ENCODE measurements at regions not wholly inside any gene's neighbourhood (a gene's known extent, or its start where the extent isn't known, plus 50 kb on each side); places are given as distances from the start of the nearest gene placed in this dataset.
A peak's percentile ranks its signal among the peaks of the same experiment; 100 is the strongest.
"Not testable (repeated sequence)": the region's sequence is repeated elsewhere in the genome, so short reads cannot be mapped to it uniquely, and the experiment has no call there.

DNA sequence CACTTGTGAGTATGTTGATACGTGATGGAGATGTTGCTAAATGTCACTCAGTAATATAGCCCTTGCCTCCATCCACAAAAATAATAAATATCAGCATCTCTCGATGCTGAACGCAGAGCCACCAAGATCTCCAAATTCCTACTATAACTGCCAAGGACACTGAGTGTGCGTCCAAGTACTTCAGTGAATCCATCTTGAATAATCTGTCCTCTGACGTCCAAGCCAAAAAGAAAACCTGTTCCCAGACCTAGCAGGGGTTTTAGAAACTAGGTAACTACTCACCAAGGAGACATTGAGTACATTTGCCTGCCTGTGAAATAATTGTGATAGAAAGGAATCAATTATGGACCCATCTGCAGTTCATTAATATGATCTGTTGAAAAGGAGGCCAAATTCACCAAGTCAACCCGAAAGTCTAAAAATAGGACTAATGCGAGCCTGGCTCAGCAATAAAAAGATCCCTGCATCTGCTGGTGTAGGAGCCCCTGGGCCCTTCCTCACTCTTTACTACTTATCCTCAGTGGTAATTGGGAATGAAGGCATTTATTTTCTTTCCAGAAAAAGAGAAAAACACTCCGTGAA, 226.9 kb upstream of the IRF2BP2 start:
- DNase-seq: no peak

DNA sequence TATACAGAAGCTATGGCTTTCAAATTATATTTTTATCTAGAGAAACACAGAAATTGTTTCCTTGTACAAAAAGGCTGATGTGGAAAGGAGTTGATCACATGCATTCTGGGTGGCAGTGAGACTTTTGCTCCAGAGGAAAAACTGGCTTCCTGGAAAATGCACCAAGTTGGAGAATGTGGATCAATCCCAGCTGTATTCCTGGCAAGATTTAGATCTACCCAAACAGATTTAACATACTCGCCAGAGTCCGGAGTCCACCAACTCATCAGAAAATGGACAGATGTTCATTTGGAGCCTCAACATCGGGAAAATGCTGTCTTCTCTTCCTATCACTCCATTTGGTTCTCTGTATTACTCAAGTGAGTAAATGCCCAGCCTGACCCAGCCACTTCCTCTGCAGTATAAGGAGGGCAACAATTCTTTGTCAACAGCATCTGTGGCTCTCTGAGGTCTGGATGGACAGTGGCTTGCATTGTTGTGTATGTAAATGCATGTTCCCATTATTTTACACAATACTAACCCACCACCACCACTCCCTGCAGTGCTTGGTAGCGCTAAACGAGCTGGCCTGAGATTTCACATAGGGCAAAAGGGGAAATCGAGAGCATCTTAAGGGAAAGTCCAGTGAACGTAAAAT, 226.2 kb upstream of the IRF2BP2 start:
- DNase-seq: no peak

DNA sequence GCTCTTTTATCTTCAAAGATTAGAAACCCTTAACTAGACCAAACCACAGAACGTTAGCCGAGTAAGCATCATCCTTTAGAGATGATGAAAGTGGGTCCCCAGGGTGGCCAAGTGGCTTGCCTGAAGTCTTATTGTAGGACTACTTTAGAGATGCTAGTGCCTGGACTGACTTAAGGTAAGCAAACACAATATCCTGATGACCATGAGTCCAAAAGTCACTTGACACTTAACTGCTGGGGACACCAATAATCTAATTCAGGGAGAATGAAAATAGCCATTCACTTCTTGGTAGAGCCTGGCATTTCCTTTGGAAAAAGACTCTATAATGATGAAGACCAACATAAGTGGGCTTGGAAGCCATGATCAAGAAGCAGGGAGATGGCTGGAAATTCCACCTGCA, 225.3 kb upstream of the IRF2BP2 start:
- DNase-seq: no peak

DNA sequence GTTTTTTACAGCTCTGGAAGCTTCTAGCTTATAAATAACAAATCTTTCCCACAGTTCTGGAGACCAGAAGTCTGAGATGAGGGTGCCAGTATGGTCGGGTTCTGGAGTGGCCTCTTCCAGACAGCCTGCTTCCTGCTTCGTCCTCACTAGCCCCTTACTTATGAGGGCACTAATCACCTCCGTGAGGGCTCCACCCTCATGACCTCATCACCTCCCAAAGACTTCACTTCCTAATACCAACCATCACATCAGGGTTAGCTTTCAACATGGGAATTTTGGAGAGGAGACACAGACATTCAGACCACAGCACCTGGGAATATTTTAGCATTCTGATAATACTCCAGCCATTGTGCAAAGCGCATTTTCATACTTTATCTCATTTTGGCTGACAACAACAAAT, 223.7 kb upstream of the IRF2BP2 start:
- DNase-seq: no peak

DNA sequence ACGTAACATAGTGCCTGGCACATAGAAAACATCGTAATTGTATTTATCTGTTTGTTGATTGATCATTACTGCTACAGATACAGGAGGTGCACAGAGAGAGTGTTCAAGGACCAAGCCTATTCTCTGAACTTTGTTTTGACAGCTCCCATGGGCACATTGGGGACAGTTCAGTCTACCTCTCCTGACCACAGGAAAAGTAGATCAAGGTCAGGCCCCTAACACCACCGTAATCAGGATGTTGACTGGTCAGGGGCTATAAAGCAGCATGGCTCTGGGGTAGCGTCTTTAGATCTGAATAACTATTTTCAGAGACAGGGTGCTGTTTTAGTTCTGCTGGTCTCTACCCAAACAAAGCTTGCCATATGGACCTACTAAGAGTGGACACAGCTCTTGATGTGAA, 223.1 kb upstream of the IRF2BP2 start:
- DNase-seq: no peak

DNA sequence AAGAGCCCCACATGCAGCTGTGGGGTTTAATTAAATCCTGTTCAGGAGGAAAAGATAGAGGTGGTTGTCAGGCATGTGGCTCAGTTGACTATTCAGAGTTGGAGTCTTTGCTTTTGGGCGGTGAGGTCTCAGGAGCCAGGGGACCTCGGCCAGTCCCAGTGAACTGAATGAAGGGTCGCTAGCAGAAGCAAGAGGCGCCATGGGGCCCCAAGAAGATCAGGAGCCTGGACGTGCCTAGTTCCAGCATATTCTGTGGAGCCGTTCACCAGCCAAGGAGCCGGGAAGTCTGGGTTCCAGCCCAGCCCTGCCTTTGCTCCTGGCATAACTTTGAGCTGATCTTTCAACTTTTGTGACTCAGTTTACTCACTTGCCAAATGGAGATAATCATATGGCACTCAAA, 217.7 kb upstream of the IRF2BP2 start:
- DNase-seq: no peak

DNA sequence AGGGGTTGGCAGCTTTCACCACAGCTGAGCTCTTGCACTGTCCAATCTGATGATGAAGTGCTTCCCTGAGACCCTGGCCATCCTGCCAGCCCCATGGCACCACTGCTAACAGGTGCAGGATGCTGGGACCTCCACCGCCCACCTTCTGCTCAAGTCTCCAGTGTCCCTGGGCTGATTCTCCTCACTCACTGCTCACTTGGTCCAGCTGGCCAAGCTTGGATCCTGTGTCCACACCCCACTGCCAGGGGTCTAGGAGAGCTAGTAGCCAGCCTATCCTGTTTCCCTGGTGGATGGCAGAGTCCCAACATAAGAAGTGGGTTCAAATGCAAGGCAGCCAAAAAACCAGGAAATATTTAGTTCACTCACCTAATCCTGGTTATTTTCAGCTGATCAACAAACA, 217.2 kb upstream of the IRF2BP2 start:
- DNase-seq: no peak

DNA sequence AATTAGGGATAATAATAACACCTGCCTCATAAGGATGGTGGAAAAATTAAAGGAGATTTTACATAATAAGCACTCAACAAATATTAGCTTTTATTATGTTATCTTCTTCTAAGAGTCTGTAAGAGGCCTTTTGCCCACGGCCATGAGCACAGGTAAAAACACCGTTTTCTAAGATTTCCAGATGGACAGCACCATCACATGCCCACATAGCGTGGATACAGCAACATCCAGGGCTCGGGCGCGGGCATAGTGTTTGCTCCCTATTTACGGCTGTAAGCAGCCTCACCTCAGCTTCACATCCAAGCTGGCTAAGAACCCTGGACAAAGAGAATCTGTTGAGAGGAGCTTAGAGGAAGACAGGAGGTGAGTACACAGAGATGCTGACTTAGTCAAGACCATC, 216.4 kb upstream of the IRF2BP2 start:
- DNase-seq: no peak

DNA sequence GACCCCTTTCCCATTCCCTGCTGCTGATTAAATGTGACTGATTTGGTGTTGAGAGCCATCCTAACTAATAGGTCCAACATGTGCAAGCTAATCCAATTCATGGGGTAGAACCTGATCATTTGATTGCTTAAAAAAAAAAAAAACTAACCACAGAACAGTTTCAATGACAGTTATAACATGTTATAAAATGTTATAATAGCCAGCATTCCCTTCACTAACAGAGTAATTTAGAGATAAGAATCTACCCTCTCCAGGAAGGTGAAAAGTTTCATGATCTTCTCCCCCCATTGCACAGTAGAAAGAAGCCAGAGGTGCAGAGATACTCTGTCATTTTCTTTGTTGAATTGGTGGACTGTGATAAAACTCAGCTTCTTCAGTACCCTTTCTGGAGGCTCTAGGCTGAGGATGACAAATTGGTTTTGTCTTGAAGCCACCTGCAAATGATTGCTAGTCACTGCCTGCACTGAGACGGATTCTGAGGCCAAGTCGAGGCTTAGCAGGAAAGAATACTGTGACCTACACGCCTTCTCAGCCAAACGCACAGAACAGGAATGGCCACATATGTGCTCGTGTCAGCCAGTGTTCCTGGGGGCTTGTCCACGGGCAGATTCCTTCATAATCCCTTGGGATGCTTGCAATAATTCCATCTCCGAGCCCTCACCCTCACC, 215.7 kb upstream of the IRF2BP2 start:
- DNase-seq: no peak

DNA sequence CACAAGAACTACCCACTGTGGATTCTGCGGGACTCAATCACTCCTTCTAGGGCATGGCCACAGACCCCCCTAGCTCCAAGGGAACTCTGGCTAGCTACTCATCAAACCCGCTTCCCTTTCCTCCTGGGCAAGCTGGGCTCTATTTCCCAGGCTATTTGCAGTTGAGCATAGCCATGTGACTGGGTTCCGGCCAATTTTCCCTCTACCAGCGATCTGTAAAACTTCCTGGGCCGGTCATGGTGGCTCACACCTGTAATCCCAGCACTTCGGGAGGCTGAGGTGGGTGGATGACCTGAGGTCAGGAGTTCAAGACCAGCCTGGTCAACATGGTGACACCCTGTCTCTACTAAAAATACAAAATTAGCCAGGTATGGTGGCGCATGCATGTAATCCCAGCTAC, 214.9 kb upstream of the IRF2BP2 start:
- not testable (repeated sequence) for DNase-seq

DNA sequence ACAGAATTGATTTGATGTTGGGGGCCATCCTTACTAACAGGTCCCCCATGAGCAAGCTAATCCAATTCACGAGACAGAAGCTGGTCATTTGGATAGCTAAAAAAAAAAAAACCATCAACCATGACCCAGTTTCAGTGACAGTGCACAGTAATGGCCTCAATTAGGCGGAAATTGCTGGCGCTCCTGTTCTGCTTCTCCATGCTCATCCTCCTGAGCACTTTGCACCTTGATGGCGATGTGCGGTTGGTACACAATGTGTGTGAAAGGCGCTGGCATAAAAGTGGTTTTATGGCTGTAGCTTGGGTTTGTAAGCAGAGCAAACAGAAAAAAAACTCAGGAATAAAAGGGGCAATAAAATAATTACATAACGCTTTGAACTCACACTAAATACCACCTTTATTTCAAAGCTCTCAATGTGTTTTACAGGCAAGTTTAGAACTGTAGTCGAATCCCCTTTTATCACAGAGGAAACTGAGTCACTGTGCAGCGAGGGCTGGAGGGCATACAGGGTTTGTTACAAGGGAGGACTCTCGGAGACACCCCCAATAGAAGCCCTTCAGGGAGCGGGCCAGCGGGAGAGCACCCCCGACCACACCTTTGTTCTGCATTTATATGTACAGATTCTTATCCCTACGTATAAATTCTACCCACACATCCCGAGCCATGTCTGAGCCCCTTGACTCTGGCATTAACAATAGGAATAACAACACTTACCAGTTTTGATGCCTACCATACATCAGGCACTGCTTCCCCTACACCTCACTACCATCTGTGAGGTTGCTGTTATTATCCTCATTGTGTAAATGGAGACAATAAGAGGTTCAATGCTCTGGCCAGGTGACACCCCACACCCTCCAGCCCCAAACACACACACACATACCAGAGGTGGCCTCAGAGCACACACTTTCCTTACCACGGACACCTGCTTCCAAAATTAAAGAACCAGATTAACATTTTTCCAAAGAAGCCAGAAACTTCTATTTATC, 213.5 kb upstream of the IRF2BP2 start:
- DNase-seq: peak; percentile 4

DNA sequence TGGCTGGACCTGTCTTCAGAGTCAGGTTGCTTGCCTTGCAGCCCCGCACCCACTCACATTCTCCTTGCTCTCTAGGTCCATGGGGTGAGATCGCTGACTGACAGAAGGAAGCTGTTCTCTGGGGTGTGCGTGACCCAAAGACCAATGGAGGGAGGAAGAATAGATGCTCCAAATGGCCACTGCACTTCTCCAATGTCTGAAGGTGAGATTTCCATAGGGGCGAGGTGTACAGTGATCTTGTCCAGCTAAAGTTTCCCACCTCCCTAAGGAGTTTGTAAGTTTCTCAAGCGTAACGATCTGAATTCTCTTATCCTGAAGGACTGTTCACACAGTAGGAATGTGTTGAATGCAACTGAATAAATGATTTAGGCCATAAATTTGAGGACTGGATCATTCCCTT, 211.9 kb upstream of the IRF2BP2 start:
- DNase-seq: no peak

DNA sequence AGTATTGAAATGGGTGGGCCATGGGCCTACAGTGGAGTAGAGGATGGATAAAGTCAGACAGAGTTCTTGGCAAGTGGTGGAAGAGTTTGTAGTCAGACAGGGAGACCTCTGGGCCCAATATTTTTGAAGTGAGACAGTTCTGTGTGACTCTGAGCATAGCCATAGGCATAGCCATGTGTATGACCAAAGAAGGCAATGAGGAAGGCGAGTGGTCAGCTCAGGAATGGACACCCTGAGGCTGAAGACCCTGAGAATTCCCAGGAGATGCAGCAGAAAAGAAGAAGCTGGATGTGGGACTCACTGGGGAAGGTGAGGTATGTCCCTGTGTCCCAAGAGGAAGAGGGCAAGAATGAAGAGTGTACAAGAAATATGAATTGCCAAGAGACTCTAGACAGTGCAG, 210.6 kb upstream of the IRF2BP2 start:
- no peak for DNase-seq

DNA sequence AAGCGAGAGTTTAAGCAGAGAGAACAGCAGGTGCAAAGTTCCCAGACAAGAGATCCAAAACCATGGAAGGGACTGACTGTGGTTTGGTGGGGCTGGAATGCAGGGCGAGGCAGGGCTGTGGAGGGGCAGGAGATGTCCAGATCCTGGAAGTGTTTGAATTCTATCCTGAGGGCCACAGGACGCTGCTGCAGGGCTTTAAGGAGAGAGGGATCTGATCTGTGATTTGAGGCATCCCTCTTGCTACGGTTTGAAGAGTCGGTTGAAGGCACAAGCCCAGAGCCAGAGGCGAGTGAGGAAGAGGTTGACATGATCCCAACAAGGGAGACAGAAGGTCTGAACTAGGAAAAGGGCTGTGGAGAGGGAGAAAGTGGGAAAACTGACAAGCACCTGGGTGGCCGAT, 209.9 kb upstream of the IRF2BP2 start:
- not testable (repeated sequence) for DNase-seq

DNA sequence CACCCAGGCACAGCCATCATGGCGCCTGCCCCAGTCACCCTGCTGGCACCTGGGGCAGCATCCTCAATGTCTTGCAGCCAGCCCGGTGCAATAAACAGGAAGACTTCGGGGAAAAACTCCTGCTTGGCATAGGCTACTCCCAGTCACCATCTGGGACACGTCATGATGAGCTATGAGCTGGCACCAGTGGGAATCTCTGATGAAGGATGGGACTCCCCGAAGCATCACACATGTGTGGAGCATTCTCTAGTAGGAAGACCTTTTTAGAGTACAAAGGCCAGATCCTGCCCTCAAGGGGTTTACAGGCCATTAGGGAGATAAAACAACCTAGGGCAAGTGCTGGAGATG, 208.0 kb upstream of the IRF2BP2 start:
- DNase-seq: not testable (repeated sequence)

DNA sequence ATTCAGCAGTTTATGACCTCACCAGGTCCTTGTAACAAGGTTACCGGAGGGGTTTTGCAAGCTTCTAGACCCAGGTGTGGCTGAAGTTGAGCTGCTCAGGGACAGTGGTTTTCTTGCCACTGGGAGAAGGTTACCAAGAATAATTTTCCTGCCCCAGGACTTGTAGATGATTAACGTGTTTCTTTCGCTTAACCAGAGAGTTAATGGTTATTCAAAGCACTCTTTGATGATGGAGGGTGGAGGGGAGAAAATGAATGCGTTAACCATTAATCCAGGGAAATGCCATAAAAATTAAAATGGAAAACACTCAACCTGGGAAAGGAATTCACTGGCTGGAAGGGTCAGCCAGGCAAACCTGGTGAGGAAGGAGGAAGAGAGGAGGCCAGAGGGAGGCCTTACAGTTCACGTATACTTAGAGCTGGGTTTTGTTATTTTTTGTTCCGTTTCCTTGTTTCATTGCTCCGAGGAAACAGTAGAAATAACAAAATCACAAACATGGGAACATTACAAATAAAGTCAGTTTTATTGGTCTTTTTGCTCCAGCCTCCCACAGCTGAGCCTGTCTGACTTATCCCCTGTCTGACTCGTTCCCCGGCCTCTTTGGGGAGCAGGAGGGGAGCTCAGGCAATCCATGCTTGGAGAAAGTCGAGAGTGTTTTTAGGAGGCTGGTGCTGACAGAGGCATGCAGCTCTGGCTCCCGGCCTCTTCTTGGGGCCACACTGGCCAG, 207.5 kb upstream of the IRF2BP2 start:
- DNase-seq: not testable (repeated sequence)

DNA sequence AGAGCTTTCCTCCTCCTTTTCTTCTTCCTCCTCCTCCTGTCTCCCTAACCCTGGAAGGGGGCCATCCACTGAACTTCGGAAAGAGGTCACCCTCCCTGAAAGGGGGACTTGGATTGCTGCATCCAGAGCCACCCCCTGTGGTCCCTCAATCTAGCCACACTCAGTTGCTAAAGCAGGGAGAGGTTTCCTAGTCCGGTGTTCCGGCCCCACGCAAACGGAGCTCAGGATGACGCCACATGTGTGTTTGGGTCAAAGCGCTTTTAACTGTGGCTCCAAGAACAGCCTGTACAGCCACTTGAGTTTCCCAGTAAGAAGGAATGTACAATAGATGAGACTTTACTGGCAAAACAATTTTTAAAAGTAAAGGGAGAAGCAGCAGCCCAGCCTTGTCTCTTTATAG, 206.9 kb upstream of the IRF2BP2 start:
- DNase-seq: not testable (repeated sequence)

DNA sequence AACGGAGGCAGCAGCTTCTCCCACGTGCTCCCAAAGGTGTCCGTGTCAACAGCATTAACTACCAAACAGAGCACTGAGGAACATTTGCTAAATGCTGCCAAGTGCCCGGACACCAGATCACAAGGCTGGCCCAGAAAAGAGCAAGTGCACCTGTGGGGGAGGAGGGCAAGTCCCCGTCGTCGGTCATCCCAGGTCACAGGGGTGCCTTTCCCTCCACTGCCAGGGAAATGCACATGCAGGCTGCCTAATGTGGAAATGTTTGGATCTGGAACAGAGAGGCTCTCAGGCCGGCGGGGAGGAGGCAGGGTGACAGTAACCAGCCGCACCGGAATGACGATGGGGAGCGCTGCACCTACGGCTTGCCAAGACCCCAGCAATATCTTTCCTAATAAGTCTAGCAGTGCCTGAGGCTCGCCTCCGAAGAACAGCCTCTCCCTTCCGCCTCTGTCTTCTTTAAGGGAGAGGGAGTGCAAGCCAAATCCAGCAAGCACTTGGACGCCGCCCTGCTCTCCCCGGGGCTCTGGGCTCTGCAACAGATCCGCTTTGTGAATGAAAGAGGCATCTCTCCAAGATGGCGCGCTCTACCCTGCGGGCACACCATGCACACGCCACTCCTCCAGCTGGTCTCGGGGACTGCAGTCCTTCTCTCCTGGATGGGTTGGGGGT, 206.3 kb upstream of the IRF2BP2 start:
- DNase-seq: not testable (repeated sequence)

DNA sequence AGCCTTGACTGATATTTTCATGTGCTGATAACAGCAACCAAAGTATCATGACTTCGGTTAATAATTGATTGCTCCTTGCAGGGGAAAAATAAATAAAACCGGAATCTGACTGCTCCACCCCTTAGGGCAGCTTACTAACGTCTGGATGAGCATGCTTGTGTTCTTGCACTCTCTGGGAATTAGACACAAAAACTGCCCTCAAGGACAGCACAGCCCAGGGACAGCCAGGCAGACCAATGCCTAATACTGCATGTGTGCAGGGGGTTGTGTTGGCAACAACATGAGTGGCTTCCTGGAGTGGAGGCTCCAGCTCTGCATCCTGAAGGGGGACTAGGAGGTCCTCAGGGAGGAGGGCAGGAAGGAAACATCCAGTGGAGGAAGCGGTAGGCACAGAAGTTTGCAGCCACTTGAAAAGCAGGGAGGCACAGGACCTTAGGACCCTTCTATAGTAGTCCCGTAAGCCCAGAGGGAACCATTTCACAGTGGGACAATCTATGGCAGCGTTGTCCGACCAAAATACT, 205.4 kb upstream of the IRF2BP2 start:
- DNase-seq: not testable (repeated sequence)

DNA sequence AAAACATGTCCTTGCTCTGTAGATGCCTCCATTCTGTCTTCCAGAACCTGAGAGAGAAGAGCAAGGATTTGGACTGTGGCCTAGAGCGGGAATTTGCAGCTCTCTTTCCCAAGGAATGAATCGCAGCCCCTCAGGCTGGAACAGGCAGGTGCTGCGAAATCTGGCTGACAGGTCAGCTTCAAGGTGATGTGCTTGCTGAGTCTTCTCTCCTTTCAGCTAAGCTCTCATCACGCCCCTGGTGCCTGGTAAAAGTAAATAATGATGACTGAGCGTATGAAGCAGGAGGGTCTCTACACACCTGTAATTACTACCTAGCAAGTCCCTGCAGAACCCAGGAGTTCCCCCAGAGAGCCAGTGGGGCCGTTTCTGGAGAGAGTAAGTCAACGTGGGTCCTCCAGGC, 204.3 kb upstream of the IRF2BP2 start:
- not testable (repeated sequence) for DNase-seq

DNA sequence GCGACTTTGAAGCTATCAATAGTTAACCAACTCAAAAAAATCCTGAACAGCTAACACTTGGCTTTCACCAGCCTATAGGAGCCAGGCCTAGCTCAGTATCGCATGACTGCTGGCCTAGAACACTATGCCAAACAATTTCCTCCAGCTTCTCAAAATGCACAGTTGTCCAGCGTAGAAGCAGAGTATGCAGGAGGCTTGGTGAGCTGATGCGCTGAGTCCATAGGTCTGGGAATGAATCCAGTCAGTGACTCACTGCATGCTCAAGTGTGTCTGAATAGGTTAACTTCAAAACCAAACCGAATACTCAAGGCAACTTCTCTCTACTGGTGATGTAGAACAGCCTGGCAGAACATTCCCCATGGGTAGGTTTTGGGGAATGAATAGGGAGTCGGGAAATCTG, 201.8 kb upstream of the IRF2BP2 start:
- DNase-seq: not testable (repeated sequence)

DNA sequence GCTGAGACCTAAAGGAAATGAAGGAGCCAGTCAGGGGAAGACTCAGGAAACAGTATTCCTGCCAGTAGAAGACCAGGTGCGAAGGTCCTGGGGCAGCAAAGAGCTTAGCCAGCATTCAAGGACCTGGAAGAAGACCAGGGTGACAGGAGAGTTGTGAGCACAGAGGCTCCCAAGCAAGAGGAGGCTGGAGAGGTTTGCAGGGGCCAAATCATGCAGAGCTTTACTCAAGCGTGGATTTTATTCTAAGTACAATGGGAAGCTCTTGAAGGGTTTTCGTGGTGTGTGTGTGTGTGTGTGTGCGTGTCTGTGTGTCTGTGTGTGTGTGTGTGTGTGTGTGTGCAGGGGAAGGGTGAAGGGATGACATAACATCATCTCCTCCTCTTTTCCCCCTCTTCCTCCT, 200.7 kb upstream of the IRF2BP2 start:
- DNase-seq: not testable (repeated sequence)
